ENCODE measurements at regions not wholly inside any gene's neighbourhood (a gene's known extent, or its start where the extent isn't known, plus 50 kb on each side); places are given as distances from the start of the nearest gene placed in this dataset.
"Not testable (repeated sequence)": the region's sequence is repeated elsewhere in the genome, so short reads cannot be mapped to it uniquely, and the experiment has no call there.

- no peak overlapping the region for H3K4me3 ChIP-seq
- no peaks in the 10 kb centered on the region for H3K36me3 ChIP-seq
- H3K4me1 ChIP-seq (ENCODE audit: control insufficient read depth in 1 of 2, low read depth in 2 of 2), result peaks cover 4 to 7% of the 10 kb centered on the region in 2 donors
- H3K9me3 ChIP-seq, result no peaks in the 10 kb centered on the region
- H3K27ac ChIP-seq, result no peak overlapping the region
- TF ChIP-seq CTCF (IDR thresholded peaks at IDR 0.05), result no peak
- no peaks in the 10 kb centered on the region for H3K27me3 ChIP-seq (replicated peaks; ENCODE audit: insufficient read depth)
- no peak for DNase-seq (ENCODE audit: low spot score)
- ATAC-seq (ENCODE audit: insufficient number of reproducible peaks, low FRiP score, low read depth), result no peak
Measured at GRCh38 chr7:106568680-106569499, 92.1 kb downstream of the CCDC71L start.

GRCh38 chr7:106568002-106568679, 92.8 kb downstream of the CCDC71L start:
- no peak overlapping the region for H3K4me3 ChIP-seq
- no peak for TF ChIP-seq CTCF (IDR thresholded peaks at IDR 0.05)
- H3K27ac ChIP-seq, result no peak overlapping the region
- ATAC-seq (ENCODE audit: insufficient number of reproducible peaks, low FRiP score, low read depth), result no peak
- H3K27me3 ChIP-seq (replicated peaks; ENCODE audit: insufficient read depth), result no peaks in the 10 kb centered on the region
- H3K9me3 ChIP-seq, result no peaks in the 10 kb centered on the region
- peaks cover 4 to 7% of the 10 kb centered on the region in 2 donors for H3K4me1 ChIP-seq (ENCODE audit: control insufficient read depth in 1 of 2, low read depth in 2 of 2)
- H3K36me3 ChIP-seq, result no peaks in the 10 kb centered on the region
- DNase-seq (ENCODE audit: low spot score), result no peak

GRCh38 chr7:106567204-106568001, 93.6 kb downstream of the CCDC71L start:
- ATAC-seq (ENCODE audit: insufficient number of reproducible peaks, low FRiP score, low read depth); DNase-seq (ENCODE audit: low spot score); H3K4me3 ChIP-seq: not testable (repeated sequence)

GRCh38 chr7:106566672-106567071, 94.3 kb downstream of the CCDC71L start:
- Histone ChIP-seq H3K4me3 (no peak overlapping the region), H3K27me3 (replicated peaks; ENCODE audit: insufficient read depth) (no peaks in the 10 kb centered on the region), H3K27ac (no peak overlapping the region), H3K4me1 (ENCODE audit: control insufficient read depth in 1 of 2, low read depth in 2 of 2) (peaks cover 4 to 7% of the 10 kb centered on the region in 2 donors), H3K9me3 (no peaks in the 10 kb centered on the region), H3K36me3 (no peaks in the 10 kb centered on the region)
- no peak for ATAC-seq (ENCODE audit: insufficient number of reproducible peaks, low FRiP score, low read depth)
- no peak for DNase-seq (ENCODE audit: low spot score)
- TF ChIP-seq CTCF (IDR thresholded peaks at IDR 0.05), result no peak

More at GRCh38 chr7:106567204-106568001, 93.6 kb downstream of the CCDC71L start:
- not testable (repeated sequence) for H3K4me1 ChIP-seq (ENCODE audit: control insufficient read depth in 1 of 2, low read depth in 2 of 2); H3K9me3 ChIP-seq; H3K36me3 ChIP-seq; H3K27me3 ChIP-seq (replicated peaks; ENCODE audit: insufficient read depth); H3K27ac ChIP-seq

GRCh38 chr7:106566196-106566595, 94.8 kb downstream of the CCDC71L start:
- Histone ChIP-seq H3K4me3 (no peak overlapping the region), H3K36me3 (no peaks in the 10 kb centered on the region), H3K27me3 (replicated peaks; ENCODE audit: insufficient read depth) (no peaks in the 10 kb centered on the region), H3K4me1 (ENCODE audit: control insufficient read depth in 1 of 2, low read depth in 2 of 2) (peaks cover 4 to 7% of the 10 kb centered on the region in 2 donors), H3K9me3 (no peaks in the 10 kb centered on the region), H3K27ac (no peak overlapping the region)
- DNase-seq (ENCODE audit: low spot score), result no peak
- no peak for ATAC-seq (ENCODE audit: insufficient number of reproducible peaks, low FRiP score, low read depth)
- no peak for TF ChIP-seq CTCF (IDR thresholded peaks at IDR 0.05)

Measured in thoracic aorta (tissue), 2 donors.